ENCODE measurements at regions not wholly inside any gene's neighbourhood (a gene's known extent, or its start where the extent isn't known, plus 50 kb on each side); places are given as distances from the start of the nearest gene placed in this dataset.

- DNase-seq = no peak
These were observed 134.9 kb upstream of the IQSEC1 start for GRCh38 chr3:13207975-13208705.

GRCh38 chr3:13207578-13207922, 134.3 kb upstream of the IQSEC1 start:
- DNase-seq = no peak

GRCh38 chr3:13206799-13207577, 133.8 kb upstream of the IQSEC1 start:
- DNase-seq = no peak

- no peak for DNase-seq
These were observed 132.4 kb upstream of the IQSEC1 start for GRCh38 chr3:13205567-13206143.

GRCh38 chr3:13204177-13204581, 130.9 kb upstream of the IQSEC1 start:
- no peak for DNase-seq

- DNase-seq = no peak
These were observed 130.4 kb upstream of the IQSEC1 start for GRCh38 chr3:13203398-13204176.

- DNase-seq = no peak
These were observed 129.6 kb upstream of the IQSEC1 start for GRCh38 chr3:13202744-13203397.

GRCh38 chr3:13201851-13202250, 128.6 kb upstream of the IQSEC1 start:
- no peak for DNase-seq

- DNase-seq = no peak
These were observed 127.7 kb upstream of the IQSEC1 start for GRCh38 chr3:13200946-13201345.

GRCh38 chr3:13200465-13200864, 127.2 kb upstream of the IQSEC1 start:
- DNase-seq = no peak

GRCh38 chr3:13199899-13200451, 126.7 kb upstream of the IQSEC1 start:
- no peak for DNase-seq

GRCh38 chr3:13199006-13199776, 126.0 kb upstream of the IQSEC1 start:
- DNase-seq = no peak

- DNase-seq = no peak
These were observed 125.1 kb upstream of the IQSEC1 start for GRCh38 chr3:13198264-13198879.

- DNase-seq = no peak
These were observed 124.6 kb upstream of the IQSEC1 start for GRCh38 chr3:13197795-13198194.

GRCh38 chr3:13197281-13197680, 124.1 kb upstream of the IQSEC1 start:
- DNase-seq = no peak

- no peak for DNase-seq
These were observed 122.1 kb upstream of the IQSEC1 start for GRCh38 chr3:13195374-13195773.

- DNase-seq = no peak
These were observed 121.3 kb upstream of the IQSEC1 start for GRCh38 chr3:13194285-13195209.

- DNase-seq = no peak
These were observed 120.4 kb upstream of the IQSEC1 start for GRCh38 chr3:13193320-13194284.
